Transverse colon (tissue), 3 donors: ENCODE measurements at regions not wholly inside any gene's neighbourhood (a gene's known extent, or its start where the extent isn't known, plus 50 kb on each side); places are given as distances from the start of the nearest gene placed in this dataset.
"Not testable (repeated sequence)": the region's sequence is repeated elsewhere in the genome, so short reads cannot be mapped to it uniquely, and the experiment has no call there.

Source experiments
- CTCF ChIP-seq, 5 experiments: fragments of 200-600 bp in 3 of 5; fragments of 450-650 bp in 2 of 5; sonication (generic) in 3 of 5; IDR thresholded peaks; 1 replicate in 2 of 5; 2 replicates in 3 of 5; pipeline ENCODE4 v1.5.1; 2016 to 2017; ENCODE audit warnings: antibody characterized with exemption in 5 of 5, inconsistent platforms in 3 of 5, mild to moderate bottlenecking in 2 of 5, moderate library complexity in 1 of 5
- POLR2A ChIP-seq: fragments of 450-650 bp; IDR thresholded peaks from one replicate; pipeline ENCODE4 v1.6.1; 2016; ENCODE audit warnings: antibody characterized with exemption, mild to moderate bottlenecking, moderate library complexity

- TF ChIP-seq POLR2A; CTCF (IDR thresholded peaks at IDR 0.05): not testable (repeated sequence)
Observed at GRCh38 chr16:29578898-29579297, 72.7 kb upstream of the NPIPB12 start.
